Testis (tissue), 2 donors: ENCODE measurements at regions not wholly inside any gene's neighbourhood (a gene's known extent, or its start where the extent isn't known, plus 50 kb on each side); places are given as distances from the start of the nearest gene placed in this dataset.
A peak's percentile ranks its signal among the peaks of the same experiment; 100 is the strongest.

Experiments
- DNase-seq: peaks from one replicate; pipeline ENCODE4 v3.0.0-alpha.2; 2019
- H3K27ac ChIP-seq, 2 donors: fragments of 200-600 bp; sonication (generic); one replicate each; pipeline ENCODE4 v1.5.1; 2019
- H3K27me3 ChIP-seq: fragments of 200-600 bp; sonication (generic); one replicate; pipeline ENCODE4 v1.5.1; 2019
- H3K36me3 ChIP-seq: fragments of 200-600 bp; sonication (generic); one replicate; pipeline ENCODE4 v1.5.1; 2017; ENCODE audit warnings: low read depth; ENCODE audit errors: missing control alignments
- H3K4me1 ChIP-seq: fragments of 200-600 bp; sonication (generic); one replicate; pipeline ENCODE4 v1.5.1; 2019
- H3K4me3 ChIP-seq, 2 donors: fragments of 200-600 bp; sonication (generic); one replicate each; pipeline ENCODE4 v1.5.1; 2017 to 2019
- H3K9me3 ChIP-seq: fragments of 200-600 bp; sonication (generic); one replicate; pipeline ENCODE4 v1.5.1; 2017
- CTCF ChIP-seq, 3 experiments: fragments of 450-650 bp in 2 of 3; fragments of 200-600 bp in 1 of 3; sonication (generic) in 1 of 3; IDR thresholded peaks; one replicate each; pipeline ENCODE4 v1.5.1; 2016 to 2019; ENCODE audit warnings: antibody characterized with exemption in 3 of 3, mild to moderate bottlenecking in 2 of 3, moderate library complexity in 1 of 3
- POLR2A ChIP-seq: fragments of 450-650 bp; IDR thresholded peaks from one replicate; pipeline ENCODE4 v1.6.1; 2017; ENCODE audit warnings: antibody characterized with exemption, mild to moderate bottlenecking, moderate library complexity
- WGBS, 2 donors: methylation state at CpG; one replicate each; pipeline ENCODE4 v1.1.5; 2018; 5-methylcytosine and 5-hydroxymethylcytosine counted together
- intact Hi-C: fragments of 100-400 bp; cut with DNase I; formaldehyde crosslinking; loops from one replicate; pipeline ENCODE4 v1.15.1; 2023; ENCODE audit warnings: low total_unique reads

GRCh38 chr2:41957431-41957830 lies 90.4 kb upstream of the PKDCC start:
- WGBS, 2 donors = 90 to 93% methylated on average over 3 of the region's 3 CpGs
- intact Hi-C loops = no loop called here

GRCh38 chr2:41958251-41958650 lies 89.6 kb upstream of the PKDCC start:
- WGBS, 2 donors = 58 to 69% methylated on average over 4 of the region's 4 CpGs
- no peak for DNase-seq
- peaks cover 8% of the 10 kb centered on the region for H3K4me1 ChIP-seq
- H3K27me3 ChIP-seq = no peaks in the 10 kb centered on the region
- no peak overlapping the region for H3K27ac ChIP-seq
- H3K36me3 ChIP-seq = no peaks in the 10 kb centered on the region
- no peaks in the 10 kb centered on the region for H3K9me3 ChIP-seq
- TF ChIP-seq POLR2A = no peak
- no peak for TF ChIP-seq CTCF (IDR thresholded peaks at IDR 0.05)
- intact Hi-C loops = no loop called here
- no peak overlapping the region for H3K4me3 ChIP-seq

More at GRCh38 chr2:41957431-41957830, 90.4 kb upstream of the PKDCC start:
- TF ChIP-seq POLR2A (no peak), CTCF (IDR thresholded peaks at IDR 0.05) (no peak)
- Histone ChIP-seq H3K9me3 (no peaks in the 10 kb centered on the region), H3K27me3 (no peaks in the 10 kb centered on the region), H3K36me3 (no peaks in the 10 kb centered on the region), H3K4me3 (no peak overlapping the region), H3K4me1 (no peaks in the 10 kb centered on the region), H3K27ac (no peak overlapping the region)
- DNase-seq = no peak

- DNase-seq = no peak
- Histone ChIP-seq H3K4me1 (peaks cover 13% of the 10 kb centered on the region), H3K27ac (no peak overlapping the region), H3K4me3 (no peak overlapping the region), H3K27me3 (no peaks in the 10 kb centered on the region), H3K9me3 (no peaks in the 10 kb centered on the region), H3K36me3 (no peaks in the 10 kb centered on the region)
- TF ChIP-seq POLR2A (no peak), CTCF (IDR thresholded peaks at IDR 0.05) (no peak)
- 85 to 98% methylated on average over 2 of the region's 2 CpGs for WGBS, 2 donors
- intact Hi-C loops = no loop called here
Measured at GRCh38 chr2:41958775-41959174, 89.0 kb upstream of the PKDCC start.

- Histone ChIP-seq H3K9me3 (no peaks in the 10 kb centered on the region), H3K4me3 (no peak overlapping the region), H3K27me3 (no peaks in the 10 kb centered on the region), H3K4me1 (peaks cover 23% of the 10 kb centered on the region), H3K27ac (no peak overlapping the region), H3K36me3 (no peaks in the 10 kb centered on the region)
- TF ChIP-seq POLR2A = no peak
- TF ChIP-seq CTCF (IDR thresholded peaks at IDR 0.05) = no peak
- 89 to 95% methylated on average over 2 of the region's 2 CpGs for WGBS, 2 donors
- no peak for DNase-seq
- intact Hi-C loops = no loop called here
Measured at GRCh38 chr2:41959760-41960159, 88.1 kb upstream of the PKDCC start.

GRCh38 chr2:41962922-41963622 lies 84.7 kb upstream of the PKDCC start:
- H3K36me3 ChIP-seq = no peaks in the 10 kb centered on the region
- WGBS, 2 donors = 29 to 42% methylated on average over 5 of the region's 5 CpGs
- peak overlapping the region; percentile 79 to 81 for H3K27ac ChIP-seq
- no peak for DNase-seq
- TF ChIP-seq CTCF (IDR thresholded peaks at IDR 0.05) (no peak), POLR2A (no peak)
- peaks cover 55% of the 10 kb centered on the region for H3K4me1 ChIP-seq
- no peaks in the 10 kb centered on the region for H3K27me3 ChIP-seq
- intact Hi-C loops = no loop called here
- H3K4me3 ChIP-seq = no peak overlapping the region
- H3K9me3 ChIP-seq = no peaks in the 10 kb centered on the region
